ENCODE measurements at regions not wholly inside any gene's neighbourhood (a gene's known extent, or its start where the extent isn't known, plus 50 kb on each side); places are given as distances from the start of the nearest gene placed in this dataset.
"Not testable (repeated sequence)": the region's sequence is repeated elsewhere in the genome, so short reads cannot be mapped to it uniquely, and the experiment has no call there.

DNA sequence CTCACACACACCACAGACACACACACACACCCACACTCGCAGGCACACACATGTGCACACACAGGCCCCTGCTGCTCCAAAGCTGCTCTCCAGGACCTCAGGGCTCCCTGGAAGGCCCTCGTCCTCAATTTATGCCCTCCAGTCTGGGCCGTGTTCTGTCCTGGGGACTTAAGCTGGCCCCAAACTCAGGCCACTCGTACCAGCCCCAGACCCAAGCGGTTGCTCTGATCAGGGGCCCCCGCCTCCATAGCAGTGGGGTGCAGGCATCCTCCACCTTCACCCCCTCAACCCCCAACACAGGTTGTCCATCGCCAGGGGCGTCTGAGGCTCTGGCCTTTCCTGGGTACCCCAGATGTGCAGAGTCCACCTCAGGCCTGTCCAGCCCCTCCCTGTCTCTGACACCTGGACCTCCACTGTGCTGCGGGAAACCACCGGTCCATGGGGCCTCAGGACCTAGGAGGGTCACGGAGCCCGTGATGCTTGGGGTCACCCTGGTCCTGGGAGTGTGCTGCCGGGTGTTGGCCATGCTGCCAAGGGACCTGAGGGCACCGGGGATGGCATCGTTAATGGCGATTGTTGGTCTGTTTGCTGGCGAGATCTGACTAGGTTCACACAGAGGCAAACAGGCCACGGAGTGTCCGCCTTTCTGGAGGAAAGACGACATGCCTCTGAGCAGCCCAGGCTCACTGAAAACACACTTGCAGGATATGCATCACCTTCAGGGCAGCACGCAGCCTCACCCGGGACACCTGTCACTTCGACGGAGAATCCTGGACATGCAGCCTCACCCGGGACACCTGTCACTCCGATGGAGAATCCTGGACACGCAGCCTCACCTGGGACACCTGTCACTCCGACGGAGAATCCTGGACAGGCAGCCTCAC is 155.6 kb downstream of the NDUFA10 start:
- TF ChIP-seq, protein P1, sequence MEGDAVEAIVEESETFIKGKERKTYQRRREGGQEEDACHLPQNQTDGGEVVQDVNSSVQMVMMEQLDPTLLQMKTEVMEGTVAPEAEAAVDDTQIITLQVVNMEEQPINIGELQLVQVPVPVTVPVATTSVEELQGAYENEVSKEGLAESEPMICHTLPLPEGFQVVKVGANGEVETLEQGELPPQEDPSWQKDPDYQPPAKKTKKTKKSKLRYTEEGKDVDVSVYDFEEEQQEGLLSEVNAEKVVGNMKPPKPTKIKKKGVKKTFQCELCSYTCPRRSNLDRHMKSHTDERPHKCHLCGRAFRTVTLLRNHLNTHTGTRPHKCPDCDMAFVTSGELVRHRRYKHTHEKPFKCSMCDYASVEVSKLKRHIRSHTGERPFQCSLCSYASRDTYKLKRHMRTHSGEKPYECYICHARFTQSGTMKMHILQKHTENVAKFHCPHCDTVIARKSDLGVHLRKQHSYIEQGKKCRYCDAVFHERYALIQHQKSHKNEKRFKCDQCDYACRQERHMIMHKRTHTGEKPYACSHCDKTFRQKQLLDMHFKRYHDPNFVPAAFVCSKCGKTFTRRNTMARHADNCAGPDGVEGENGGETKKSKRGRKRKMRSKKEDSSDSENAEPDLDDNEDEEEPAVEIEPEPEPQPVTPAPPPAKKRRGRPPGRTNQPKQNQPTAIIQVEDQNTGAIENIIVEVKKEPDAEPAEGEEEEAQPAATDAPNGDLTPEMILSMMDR (IDR thresholded peaks at IDR 0.05) = no peak
- no peak for TF ChIP-seq POLR2A (IDR thresholded peaks at IDR 0.05)
- no peak for DNase-seq
- peak in 1 of 4 donors; percentile 22 for ATAC-seq
- H3K4me3 ChIP-seq = no peak overlapping the region
- H3K27ac ChIP-seq = no peak overlapping the region
- no peaks in the 10 kb centered on the region for H3K9me3 ChIP-seq
- H3K36me3 ChIP-seq = no peaks in the 10 kb centered on the region
- H3K4me1 ChIP-seq = no peaks in the 10 kb centered on the region
- peaks cover 0 to 18% (median 0%) of the 10 kb centered on the region in 9 donors for H3K27me3 ChIP-seq
- WGBS, 4 donors = 91 to 94% (median 91%) methylated on average over 19 to 29 of the region's 29 CpGs
- intact Hi-C loops (cut with DNase I) = no loop called here

DNA sequence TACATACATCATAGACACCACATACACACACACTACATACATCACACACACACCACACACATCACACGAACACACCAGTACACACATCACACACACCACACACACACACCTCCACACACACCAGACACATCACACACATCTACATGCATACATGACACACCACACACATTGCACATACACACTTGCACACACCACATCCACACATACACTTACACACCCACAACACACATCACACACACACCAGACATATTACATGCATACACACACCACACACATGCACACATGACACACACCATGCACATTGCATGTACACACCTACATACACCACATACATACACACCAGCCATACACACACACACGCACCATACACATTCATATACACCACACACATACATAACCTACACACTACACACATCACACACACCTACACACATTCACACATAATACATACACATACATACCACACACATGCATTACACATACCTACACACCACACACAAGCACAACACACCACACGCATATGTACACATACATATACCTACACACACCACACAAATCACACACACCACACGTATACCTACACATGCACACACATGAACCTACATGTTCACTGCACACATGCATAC is 156.5 kb downstream of the NDUFA10 start:
- no peak for DNase-seq

DNA sequence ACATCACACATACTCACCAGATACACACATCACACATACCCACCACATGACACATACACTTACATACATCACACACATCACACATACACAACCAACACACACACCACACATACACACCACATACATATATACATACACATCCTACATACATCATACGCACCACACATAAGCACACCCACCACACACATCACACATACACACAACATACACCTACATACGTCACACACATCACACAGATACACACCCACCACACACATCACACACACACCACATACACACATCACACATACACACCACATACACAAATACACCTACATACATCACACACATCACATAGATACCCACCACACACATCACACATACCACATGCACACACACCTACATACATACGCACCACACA is 158.4 kb downstream of the NDUFA10 start:
- WGBS, 4 donors = 90 to 97% (median 94%) methylated on average over 3 of the region's 3 CpGs
- no peak for TF ChIP-seq POLR2A (IDR thresholded peaks at IDR 0.05)
- TF ChIP-seq, protein P1 (IDR thresholded peaks at IDR 0.05) = no peak

More for the DNA sequence above, 156.5 kb downstream of the NDUFA10 start:
- no peaks in the 10 kb centered on the region for H3K4me1 ChIP-seq
- 94 to 95% (median 95%) methylated on average over 4 of the region's 4 CpGs for WGBS, 4 donors
- intact Hi-C loops (cut with DNase I) = no loop called here
- H3K27ac ChIP-seq = no peak overlapping the region
- no peak for ATAC-seq
- peaks cover 0 to 15% (median 0%) of the 10 kb centered on the region in 9 donors for H3K27me3 ChIP-seq
- no peak overlapping the region for H3K4me3 ChIP-seq
- TF ChIP-seq, protein P1 (IDR thresholded peaks at IDR 0.05) = no peak
- no peak for TF ChIP-seq POLR2A (IDR thresholded peaks at IDR 0.05)
- H3K9me3 ChIP-seq = no peaks in the 10 kb centered on the region
- no peaks in the 10 kb centered on the region for H3K36me3 ChIP-seq

DNA sequence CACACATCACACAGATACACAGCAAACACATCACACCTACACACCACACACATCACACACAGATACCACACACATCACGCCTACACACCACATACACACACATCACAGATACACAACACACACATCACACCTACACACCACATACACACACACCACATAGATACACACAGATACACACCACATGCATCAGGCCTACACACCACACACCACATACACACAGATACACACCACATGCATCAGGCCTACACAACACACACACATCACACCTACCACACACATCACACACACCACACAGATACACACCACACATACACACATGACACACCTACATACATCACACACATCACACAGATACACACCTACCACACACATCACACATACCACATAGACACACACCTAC is 158.8 kb downstream of the NDUFA10 start:
- DNase-seq (no peak), ATAC-seq (no peak)
- WGBS, 4 donors = 88 to 98% (median 97%) methylated on average over 1 of the region's 1 CpG
- intact Hi-C loops (cut with DNase I) = no loop called here
- TF ChIP-seq, protein P1 (IDR thresholded peaks at IDR 0.05) = no peak
- no peak for TF ChIP-seq POLR2A (IDR thresholded peaks at IDR 0.05)
- no peaks in the 10 kb centered on the region for H3K36me3 ChIP-seq
- no peaks in the 10 kb centered on the region for H3K4me1 ChIP-seq
- H3K4me3 ChIP-seq = no peak overlapping the region
- H3K27ac ChIP-seq = no peak overlapping the region
- H3K9me3 ChIP-seq = no peaks in the 10 kb centered on the region
- peaks cover 0 to 15% (median 0%) of the 10 kb centered on the region in 9 donors for H3K27me3 ChIP-seq

More for the DNA sequence above, 158.4 kb downstream of the NDUFA10 start:
- H3K27ac ChIP-seq = no peak overlapping the region
- no peaks in the 10 kb centered on the region for H3K9me3 ChIP-seq
- ATAC-seq (no peak), DNase-seq (no peak)
- peaks cover 0 to 15% (median 0%) of the 10 kb centered on the region in 9 donors for H3K27me3 ChIP-seq
- no peak overlapping the region for H3K4me3 ChIP-seq
- no peaks in the 10 kb centered on the region for H3K4me1 ChIP-seq
- no peaks in the 10 kb centered on the region for H3K36me3 ChIP-seq
- intact Hi-C loops (cut with DNase I) = no loop called here

DNA sequence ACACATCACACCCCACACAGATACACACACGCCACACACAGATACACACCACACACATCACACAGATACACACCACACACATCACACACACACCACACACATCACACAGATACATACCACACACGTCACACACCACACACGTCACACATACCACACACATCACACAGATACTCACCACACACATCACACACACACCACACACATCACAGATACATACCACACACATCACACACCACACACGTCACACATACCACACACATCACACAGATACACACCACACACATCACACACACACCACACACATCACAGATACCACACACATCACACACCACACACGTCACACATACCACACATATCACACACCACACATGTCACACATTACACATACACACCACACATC is 159.3 kb downstream of the NDUFA10 start:
- ATAC-seq, DNase-seq: not testable (repeated sequence)

More for the DNA sequence above, 159.3 kb downstream of the NDUFA10 start:
- H3K27me3 ChIP-seq = peaks cover 0 to 14% (median 0%) of the 10 kb centered on the region in 9 donors
- H3K27ac ChIP-seq; H3K9me3 ChIP-seq; H3K4me1 ChIP-seq; H3K36me3 ChIP-seq; H3K4me3 ChIP-seq; intact Hi-C loops (cut with DNase I): not testable (repeated sequence)
- WGBS, 4 donors = 89 to 96% (median 93%) methylated on average over 5 of the region's 5 CpGs
